ENCODE measurements at regions not wholly inside any gene's neighbourhood (a gene's known extent, or its start where the extent isn't known, plus 50 kb on each side); places are given as distances from the start of the nearest gene placed in this dataset.

GRCh38 chr9:64773491-64773931, 511.5 kb downstream of the FOXD4L5 start:
- no peak for TF ChIP-seq CTCF (conservative IDR thresholded peaks at IDR 0.05)
- TF ChIP-seq ZFX (IDR thresholded peaks at IDR 0.05) = no peak
